Gastrocnemius medialis (tissue), 4 donors: ENCODE measurements at regions not wholly inside any gene's neighbourhood (a gene's known extent, or its start where the extent isn't known, plus 50 kb on each side); places are given as distances from the start of the nearest gene placed in this dataset.

ENCODE experiments used
- CTCF ChIP-seq, 5 experiments: fragments of 450-650 bp in 3 of 5; fragments of 200-600 bp in 2 of 5; sonication (generic) in 2 of 5; IDR thresholded peaks in 4 of 5; conservative IDR thresholded peaks in 1 of 5; 1 replicate in 4 of 5; 2 replicates in 1 of 5; pipeline ENCODE4 v1.5.1; 2016 to 2019; ENCODE audit warnings: antibody characterized with exemption in 5 of 5, mild to moderate bottlenecking in 3 of 5, moderate library complexity in 3 of 5
- POLR2A ChIP-seq, 2 donors: fragments of 450-650 bp; IDR thresholded peaks; one replicate each; pipeline ENCODE4 v1.6.1; 2017; ENCODE audit warnings: antibody characterized with exemption in 2 of 2, mild to moderate bottlenecking in 2 of 2, moderate library complexity in 2 of 2

GRCh38 chr5:74304536-74304935, 336.0 kb downstream of the ENC1 start:
- TF ChIP-seq CTCF (IDR thresholded peaks at IDR 0.05 in 4 of 5, conservative IDR thresholded peaks at IDR 0.05 in 1 of 5) (no peak), POLR2A (IDR thresholded peaks at IDR 0.05) (no peak)
